Activated T-cell treated with anti-CD3 and anti-CD28 coated beads, Interleukin-2, amount 50 U/mL, for 24 hours (primary cell): ENCODE measurements at regions not wholly inside any gene's neighbourhood (a gene's known extent, or its start where the extent isn't known, plus 50 kb on each side); places are given as distances from the start of the nearest gene placed in this dataset.

Experiments used
- DNase-seq: peaks from one replicate; pipeline ENCODE4 v3.0.0-alpha.2; 2020
- H3K27ac Mint-ChIP-seq: 2 replicates; pipeline ENCODE4 v1.8.0; 2020; ENCODE audit warnings: mild to moderate bottlenecking, mixed read lengths
- H3K27me3 Mint-ChIP-seq: 2 replicates; pipeline ENCODE4 v1.8.0; 2020; ENCODE audit warnings: mixed read lengths
- H3K36me3 Mint-ChIP-seq: 2 replicates; pipeline ENCODE4 v1.8.0; 2020; ENCODE audit warnings: low read depth, mixed read lengths
- H3K4me1 Mint-ChIP-seq: 2 replicates; pipeline ENCODE4 v1.8.0; 2020; ENCODE audit warnings: low read depth, mixed read lengths
- H3K4me3 Mint-ChIP-seq: 2 replicates; pipeline ENCODE4 v1.8.0; 2020; ENCODE audit warnings: mild to moderate bottlenecking, moderate library complexity, mixed read lengths
- H3K9me3 Mint-ChIP-seq: 2 replicates; pipeline ENCODE4 v1.8.0; 2020; ENCODE audit warnings: mixed read lengths

GRCh38 chr18:45521777-45522176, 93.5 kb upstream of the SLC14A2 start:
- Mint-ChIP-seq H3K27me3 (peaks cover 17% of the 10 kb centered on the region), H3K4me3 (no peak overlapping the region)

GRCh38 chr18:45522371-45522770, 92.9 kb upstream of the SLC14A2 start:
- Mint-ChIP-seq H3K27ac (no peak overlapping the region), H3K9me3 (no peaks in the 10 kb centered on the region), H3K4me1 (no peaks in the 10 kb centered on the region), H3K4me3 (no peak overlapping the region), H3K27me3 (peaks cover 17% of the 10 kb centered on the region), H3K36me3 (no peaks in the 10 kb centered on the region)
- no peak for DNase-seq

More at GRCh38 chr18:45521777-45522176, 93.5 kb upstream of the SLC14A2 start:
- DNase-seq, result no peak
- Mint-ChIP-seq H3K36me3 (no peaks in the 10 kb centered on the region), H3K9me3 (no peaks in the 10 kb centered on the region), H3K4me1 (no peaks in the 10 kb centered on the region), H3K27ac (no peak overlapping the region)

- DNase-seq, result no peak
- no peak overlapping the region for H3K4me3 Mint-ChIP-seq
- H3K27me3 Mint-ChIP-seq, result peaks cover 21% of the 10 kb centered on the region
- H3K36me3 Mint-ChIP-seq, result no peaks in the 10 kb centered on the region
- no peaks in the 10 kb centered on the region for H3K4me1 Mint-ChIP-seq
- H3K27ac Mint-ChIP-seq, result no peak overlapping the region
- no peaks in the 10 kb centered on the region for H3K9me3 Mint-ChIP-seq
Measured at GRCh38 chr18:45525301-45525700, 90.0 kb upstream of the SLC14A2 start.

DNA sequence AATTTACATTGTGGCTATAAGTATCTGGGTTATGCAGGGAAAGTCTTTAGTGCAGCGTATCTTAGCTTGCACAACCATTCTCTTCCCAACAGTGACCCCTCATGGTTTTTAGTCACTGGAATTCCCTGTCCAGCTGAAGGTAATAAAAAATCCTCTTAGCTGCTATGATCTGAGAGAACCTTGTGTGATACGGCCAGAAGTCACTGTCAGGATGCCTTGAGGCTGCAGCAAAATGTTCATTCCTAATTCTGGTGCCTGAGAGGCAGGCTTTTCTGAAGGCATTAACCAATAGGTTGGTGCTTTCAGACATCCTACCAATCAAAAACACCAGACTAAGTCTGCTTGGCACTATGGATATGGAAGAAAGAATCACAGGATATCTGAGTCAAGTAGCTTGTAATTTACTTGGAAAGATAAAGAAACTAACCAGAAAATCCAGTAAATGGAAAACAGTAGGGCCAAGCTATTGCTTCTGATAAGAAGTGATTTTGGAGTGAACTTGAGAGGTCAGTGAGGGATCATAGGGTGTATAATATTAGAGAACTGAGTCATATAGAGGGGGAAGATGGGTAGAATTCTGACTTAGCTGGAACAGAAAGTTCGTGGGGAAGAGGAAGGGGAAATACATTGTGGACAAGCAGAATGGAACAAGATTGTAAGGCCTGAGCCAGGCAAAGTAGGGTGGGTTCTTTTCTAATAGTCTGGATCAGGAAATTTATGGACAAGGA, 89.0 kb upstream of the SLC14A2 start:
- Mint-ChIP-seq H3K27ac (no peak overlapping the region), H3K27me3 (peaks cover 21% of the 10 kb centered on the region), H3K4me3 (no peak overlapping the region), H3K36me3 (no peaks in the 10 kb centered on the region), H3K9me3 (no peaks in the 10 kb centered on the region), H3K4me1 (no peaks in the 10 kb centered on the region)
- no peak for DNase-seq

- no peak overlapping the region for H3K4me3 Mint-ChIP-seq
- H3K4me1 Mint-ChIP-seq, result no peaks in the 10 kb centered on the region
- no peak for DNase-seq
- no peaks in the 10 kb centered on the region for H3K9me3 Mint-ChIP-seq
- no peak overlapping the region for H3K27ac Mint-ChIP-seq
- H3K36me3 Mint-ChIP-seq, result no peaks in the 10 kb centered on the region
- H3K27me3 Mint-ChIP-seq, result peaks cover 14% of the 10 kb centered on the region
Measured at GRCh38 chr18:45527891-45528290, 87.4 kb upstream of the SLC14A2 start.

GRCh38 chr18:45528712-45529336, 86.5 kb upstream of the SLC14A2 start:
- no peak for DNase-seq
- H3K4me1 Mint-ChIP-seq, result no peaks in the 10 kb centered on the region
- no peaks in the 10 kb centered on the region for H3K9me3 Mint-ChIP-seq
- no peak overlapping the region for H3K27ac Mint-ChIP-seq
- no peaks in the 10 kb centered on the region for H3K36me3 Mint-ChIP-seq
- H3K4me3 Mint-ChIP-seq, result no peak overlapping the region
- H3K27me3 Mint-ChIP-seq, result peaks cover 20% of the 10 kb centered on the region

DNA sequence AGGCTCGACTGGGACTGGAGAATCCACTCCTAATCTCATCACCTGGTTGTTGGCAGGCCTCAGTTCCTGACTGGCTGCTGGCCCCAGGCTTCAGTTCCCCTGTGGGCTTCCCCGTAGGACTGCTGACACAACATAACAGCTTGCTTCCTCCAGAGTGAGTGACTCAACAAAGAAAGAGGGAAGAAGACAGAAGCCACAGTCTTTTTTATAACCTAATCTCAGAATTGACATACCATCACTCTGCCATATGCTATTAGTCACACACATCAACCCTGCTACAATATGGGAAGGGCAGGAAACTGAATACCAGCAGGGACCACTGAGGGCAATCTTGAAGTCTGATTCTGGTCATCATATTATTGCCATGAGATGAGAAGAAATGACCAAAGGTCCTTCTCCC, 76.8 kb upstream of the SLC14A2 start:
- Mint-ChIP-seq H3K27me3 (peaks cover 27% of the 10 kb centered on the region), H3K4me1 (no peaks in the 10 kb centered on the region), H3K4me3 (no peak overlapping the region), H3K36me3 (no peaks in the 10 kb centered on the region), H3K9me3 (peaks cover 2% of the 10 kb centered on the region), H3K27ac (no peak overlapping the region)
- DNase-seq, result no peak

GRCh38 chr18:45539491-45539891, 75.8 kb upstream of the SLC14A2 start:
- Mint-ChIP-seq H3K27ac (no peak overlapping the region), H3K27me3 (peaks cover 21% of the 10 kb centered on the region), H3K4me3 (no peak overlapping the region), H3K4me1 (no peaks in the 10 kb centered on the region), H3K36me3 (no peaks in the 10 kb centered on the region), H3K9me3 (peaks cover 2% of the 10 kb centered on the region)
- DNase-seq, result no peak

- Mint-ChIP-seq H3K27ac (no peak overlapping the region), H3K4me1 (no peaks in the 10 kb centered on the region), H3K4me3 (no peak overlapping the region), H3K27me3 (peaks cover 21% of the 10 kb centered on the region), H3K36me3 (no peaks in the 10 kb centered on the region), H3K9me3 (peaks cover 2% of the 10 kb centered on the region)
- no peak for DNase-seq
Measured at GRCh38 chr18:45540125-45540524, 75.2 kb upstream of the SLC14A2 start.

GRCh38 chr18:45541421-45541820, 73.9 kb upstream of the SLC14A2 start:
- H3K4me3 Mint-ChIP-seq, result no peak overlapping the region
- peaks cover 2% of the 10 kb centered on the region for H3K9me3 Mint-ChIP-seq

DNA sequence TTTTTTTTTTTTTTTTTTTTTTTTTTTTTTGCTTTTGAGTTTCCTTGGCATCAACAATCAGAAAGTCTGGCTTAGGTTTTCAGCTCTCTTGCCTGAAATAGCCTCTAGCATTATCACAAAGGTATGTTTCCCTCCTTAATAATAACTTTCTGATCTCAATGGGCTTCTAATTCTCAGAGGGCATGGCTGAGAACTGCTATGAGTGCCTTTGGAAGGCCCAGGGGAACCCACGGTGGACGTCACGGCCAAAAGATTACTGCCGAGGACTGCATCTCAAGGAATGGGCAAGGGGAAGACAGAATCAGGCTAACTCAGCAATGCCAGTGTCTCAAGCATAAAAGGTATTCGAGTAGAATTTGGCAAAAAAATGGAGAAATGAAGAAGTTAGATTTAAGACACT, 73.2 kb upstream of the SLC14A2 start:
- no peaks in the 10 kb centered on the region for H3K4me1 Mint-ChIP-seq
- DNase-seq, result no peak
- peaks cover 2% of the 10 kb centered on the region for H3K9me3 Mint-ChIP-seq
- no peak overlapping the region for H3K27ac Mint-ChIP-seq
- no peaks in the 10 kb centered on the region for H3K36me3 Mint-ChIP-seq
- no peak overlapping the region for H3K4me3 Mint-ChIP-seq
- H3K27me3 Mint-ChIP-seq, result peaks cover 5% of the 10 kb centered on the region

More at GRCh38 chr18:45541421-45541820, 73.9 kb upstream of the SLC14A2 start:
- Mint-ChIP-seq H3K4me1 (no peaks in the 10 kb centered on the region), H3K36me3 (no peaks in the 10 kb centered on the region), H3K27me3 (peaks cover 8% of the 10 kb centered on the region), H3K27ac (no peak overlapping the region)
- DNase-seq, result no peak

DNA sequence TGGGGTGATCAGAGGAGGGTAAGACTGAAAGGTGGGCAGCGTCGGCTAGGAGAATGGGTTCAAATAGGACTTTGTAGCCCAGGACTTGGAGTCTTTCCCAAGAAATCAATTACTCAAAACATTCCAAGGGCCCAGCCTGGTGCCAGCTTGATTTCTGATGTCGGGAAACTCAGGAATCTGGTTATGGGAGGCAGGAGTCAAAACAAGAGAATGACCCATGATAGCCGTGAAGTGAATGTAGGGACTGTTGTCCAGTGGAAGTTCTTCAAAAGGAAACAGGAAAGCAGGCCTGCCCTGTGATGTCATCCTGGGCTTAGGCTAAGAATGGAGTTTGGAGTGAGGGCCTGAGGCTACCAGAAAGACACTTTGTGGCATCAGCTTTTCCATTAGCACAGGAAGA, 67.4 kb upstream of the SLC14A2 start:
- no peaks in the 10 kb centered on the region for H3K36me3 Mint-ChIP-seq
- H3K27me3 Mint-ChIP-seq, result peaks cover 11% of the 10 kb centered on the region
- no peak overlapping the region for H3K27ac Mint-ChIP-seq
- DNase-seq, result no peak
- H3K4me3 Mint-ChIP-seq, result no peak overlapping the region
- H3K9me3 Mint-ChIP-seq, result no peaks in the 10 kb centered on the region
- no peaks in the 10 kb centered on the region for H3K4me1 Mint-ChIP-seq

GRCh38 chr18:45548614-45549013, 66.7 kb upstream of the SLC14A2 start:
- DNase-seq, result no peak
- Mint-ChIP-seq H3K27me3 (peaks cover 11% of the 10 kb centered on the region), H3K36me3 (no peaks in the 10 kb centered on the region), H3K4me3 (no peak overlapping the region), H3K4me1 (no peaks in the 10 kb centered on the region), H3K27ac (no peak overlapping the region), H3K9me3 (no peaks in the 10 kb centered on the region)

DNA sequence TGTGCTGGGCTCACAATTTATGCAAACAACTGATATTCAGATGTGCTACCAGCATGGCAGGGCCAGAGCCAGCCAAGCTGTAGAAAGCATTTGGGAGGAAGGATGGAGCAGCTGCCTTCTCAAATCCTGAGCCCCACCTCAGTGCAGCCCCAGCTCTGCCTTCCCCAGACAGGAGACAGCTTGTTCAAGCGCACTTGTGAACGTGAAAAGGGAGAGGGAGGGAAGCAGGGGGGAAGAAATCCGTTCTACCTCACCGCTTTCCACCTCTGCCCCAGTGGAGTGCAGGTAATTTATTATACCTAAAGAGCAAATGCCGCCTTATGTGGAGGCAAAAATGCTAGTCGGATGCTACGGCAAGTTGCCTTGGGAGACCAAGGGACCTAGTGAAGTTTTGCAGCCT, 66.0 kb upstream of the SLC14A2 start:
- Mint-ChIP-seq H3K4me3 (no peak overlapping the region), H3K36me3 (no peaks in the 10 kb centered on the region), H3K4me1 (no peaks in the 10 kb centered on the region), H3K27me3 (peaks cover 11% of the 10 kb centered on the region), H3K9me3 (no peaks in the 10 kb centered on the region), H3K27ac (no peak overlapping the region)
- DNase-seq, result no peak

DNA sequence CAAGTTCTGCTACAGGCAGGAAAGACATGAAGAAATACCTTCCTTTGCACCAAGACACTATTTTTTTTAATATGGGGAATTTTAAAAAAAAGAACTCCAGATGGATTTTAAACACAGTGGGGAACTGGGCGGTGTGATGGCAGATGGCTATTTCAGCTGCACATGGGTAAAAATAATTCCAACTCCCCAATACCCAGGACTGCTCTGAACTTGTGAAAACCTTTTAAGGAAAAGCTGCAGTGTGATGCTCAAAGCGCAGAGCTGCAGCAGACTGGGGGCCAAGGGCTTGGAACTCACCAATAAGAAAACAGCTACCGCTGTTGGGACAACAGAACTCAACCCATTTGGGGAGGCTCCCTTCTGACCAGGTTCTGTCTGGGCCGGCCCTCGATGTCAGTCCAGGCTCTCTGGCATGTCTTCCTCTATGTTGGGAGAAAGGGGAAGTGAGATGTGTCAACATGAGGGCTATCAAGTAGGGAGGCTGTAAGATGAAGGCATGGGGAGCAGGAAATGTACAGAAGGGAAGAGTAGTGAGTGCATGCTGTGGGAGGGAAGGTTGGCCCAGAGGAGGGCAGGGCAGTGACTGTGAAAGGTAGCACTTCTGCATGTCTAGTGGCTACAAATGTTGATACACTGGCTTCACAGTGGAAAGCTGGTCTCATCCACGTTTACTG, 64.0 kb upstream of the SLC14A2 start:
- Mint-ChIP-seq H3K4me3 (no peak overlapping the region), H3K9me3 (no peaks in the 10 kb centered on the region), H3K36me3 (no peaks in the 10 kb centered on the region), H3K4me1 (no peaks in the 10 kb centered on the region), H3K27me3 (peaks cover 11% of the 10 kb centered on the region), H3K27ac (no peak overlapping the region)
- no peak for DNase-seq
